Left ventricle myocardium superior (tissue), 1 donor: ENCODE measurements at regions not wholly inside any gene's neighbourhood (a gene's known extent, or its start where the extent isn't known, plus 50 kb on each side); places are given as distances from the start of the nearest gene placed in this dataset.

Experiments
- ATAC-seq: fragments of 200-7000 bp; cut with Tn5 transposase; one replicate; pipeline ENCODE4 v1.9.1; 2020; ENCODE audit warnings: mild to moderate bottlenecking, moderate library complexity
- DNase-seq: peaks from one replicate; pipeline ENCODE4 v3.0.0-alpha.2; 2020
- intact Hi-C: fragments of 100-400 bp; cut with micrococcal nuclease; formaldehyde crosslinking; loops from one replicate; pipeline ENCODE4 v1.11.0; 2022
- donor health status: DM: no; HTN: yes; CAD: no; lungs with severe emphysema.

- intact Hi-C loops, result no loop called here
- ATAC-seq (peak; percentile 36), DNase-seq (no peak)
Measured at GRCh38 chr2:10964052-10964790, 52.5 kb downstream of the KCNF1 start.

GRCh38 chr2:10965241-10965843 lies 53.6 kb downstream of the KCNF1 start:
- ATAC-seq, result no peak
- intact Hi-C loops, result no loop called here
- no peak for DNase-seq

GRCh38 chr2:10966056-10966455 lies 54.3 kb downstream of the KCNF1 start:
- DNase-seq, result no peak
- no peak for ATAC-seq
- intact Hi-C loops, result no loop called here

GRCh38 chr2:10966741-10967140 lies 55.0 kb downstream of the KCNF1 start:
- ATAC-seq, result no peak
- intact Hi-C loops, result no loop called here

GRCh38 chr2:10968176-10968575 lies 56.4 kb downstream of the KCNF1 start:
- ATAC-seq, result no peak
- intact Hi-C loops, result no loop called here
- no peak for DNase-seq

More at GRCh38 chr2:10966741-10967140, 55.0 kb downstream of the KCNF1 start:
- no peak for DNase-seq

- DNase-seq (no peak), ATAC-seq (no peak)
- intact Hi-C loops, result no loop called here
Measured at GRCh38 chr2:10970666-10971065, 58.9 kb downstream of the KCNF1 start.

- no peak for DNase-seq
- intact Hi-C loops, result no loop called here
- no peak for ATAC-seq
Measured at GRCh38 chr2:10971161-10971887, 59.6 kb downstream of the KCNF1 start.

GRCh38 chr2:10971888-10972260 lies 60.1 kb downstream of the KCNF1 start:
- intact Hi-C loops, result no loop called here
- ATAC-seq (no peak), DNase-seq (no peak)

GRCh38 chr2:10972683-10973433 lies 61.1 kb downstream of the KCNF1 start:
- DNase-seq, result no peak
- intact Hi-C loops, result no loop called here
- ATAC-seq, result no peak

GRCh38 chr2:10973766-10974165 lies 62.0 kb downstream of the KCNF1 start:
- intact Hi-C loops, result no loop called here
- no peak for ATAC-seq
- DNase-seq, result no peak

GRCh38 chr2:10977003-10977402 lies 65.3 kb downstream of the KCNF1 start:
- no peak for DNase-seq
- ATAC-seq, result no peak
- intact Hi-C loops, result no loop called here

- ATAC-seq, result no peak
- intact Hi-C loops, result no loop called here
- DNase-seq, result no peak
Measured at GRCh38 chr2:10977621-10978020, 65.9 kb downstream of the KCNF1 start.

- DNase-seq, result no peak
- no peak for ATAC-seq
- intact Hi-C loops, result no loop called here
Measured at GRCh38 chr2:10978090-10978670, 66.4 kb downstream of the KCNF1 start.

- DNase-seq (no peak), ATAC-seq (no peak)
Measured at GRCh38 chr2:10980071-10980470, 68.3 kb downstream of the KCNF1 start.

GRCh38 chr2:10980886-10981425 lies 69.2 kb downstream of the KCNF1 start:
- DNase-seq (no peak), ATAC-seq (no peak)
- intact Hi-C loops, result no loop called here

More at GRCh38 chr2:10980071-10980470, 68.3 kb downstream of the KCNF1 start:
- intact Hi-C loops, result no loop called here

GRCh38 chr2:10981451-10981850 lies 69.7 kb downstream of the KCNF1 start:
- intact Hi-C loops, result no loop called here
- no peak for DNase-seq
- ATAC-seq, result no peak

- intact Hi-C loops, result no loop called here
- DNase-seq (peak; percentile 77), ATAC-seq (peak; percentile 65)
Measured at GRCh38 chr2:10981941-10982431, 70.3 kb downstream of the KCNF1 start.

- intact Hi-C loops, result no loop called here
- DNase-seq (peak; percentile 79), ATAC-seq (peak; percentile 80)
Measured at GRCh38 chr2:10982931-10983701, 71.4 kb downstream of the KCNF1 start.
